T47D (cell line): ENCODE measurements at regions not wholly inside any gene's neighbourhood (a gene's known extent, or its start where the extent isn't known, plus 50 kb on each side); places are given as distances from the start of the nearest gene placed in this dataset.

Source experiments
- DNase-seq, 2 experiments: peaks; one replicate each; pipeline versions ENCODE4 v3.0.0 to v3.0.0-alpha.2; 2011 to 2012; ENCODE audit warnings: low read depth in 1 of 2, low spot score in 1 of 2
- JUND ChIP-seq: IDR thresholded peaks from 2 replicates; pipeline ENCODE4 v1.6.1; 2012; ENCODE audit warnings: low read depth
- in situ Hi-C: cut with HindIII; loops from 2 replicates; pipeline ENCODE4 v1.10.0; 2016; ENCODE audit warnings: low sequenced_read_pairs, low pct_unique_long_range_greater_than_20kb

DNA sequence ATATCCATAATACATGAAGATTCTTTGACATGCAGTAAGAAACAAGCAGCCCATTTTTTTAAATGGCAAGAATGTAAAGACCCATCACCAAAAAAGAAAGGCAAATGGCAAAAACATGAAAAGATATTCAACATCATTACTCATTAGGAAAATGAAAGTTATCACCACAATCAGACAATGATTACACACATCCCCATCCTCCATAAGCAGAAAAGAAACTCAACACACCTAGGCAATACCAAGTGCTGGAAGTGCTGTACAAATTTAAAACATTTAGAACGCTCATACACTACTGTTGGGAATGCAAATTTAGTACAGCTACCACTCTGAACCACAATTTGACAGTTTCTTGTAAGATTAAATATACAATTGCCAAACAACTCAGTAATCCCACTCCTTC, 466.7 kb downstream of the ACTL7B start:
- in situ Hi-C loops, result no loop called here
- no peak for DNase-seq
- no peak for TF ChIP-seq JUND

DNA sequence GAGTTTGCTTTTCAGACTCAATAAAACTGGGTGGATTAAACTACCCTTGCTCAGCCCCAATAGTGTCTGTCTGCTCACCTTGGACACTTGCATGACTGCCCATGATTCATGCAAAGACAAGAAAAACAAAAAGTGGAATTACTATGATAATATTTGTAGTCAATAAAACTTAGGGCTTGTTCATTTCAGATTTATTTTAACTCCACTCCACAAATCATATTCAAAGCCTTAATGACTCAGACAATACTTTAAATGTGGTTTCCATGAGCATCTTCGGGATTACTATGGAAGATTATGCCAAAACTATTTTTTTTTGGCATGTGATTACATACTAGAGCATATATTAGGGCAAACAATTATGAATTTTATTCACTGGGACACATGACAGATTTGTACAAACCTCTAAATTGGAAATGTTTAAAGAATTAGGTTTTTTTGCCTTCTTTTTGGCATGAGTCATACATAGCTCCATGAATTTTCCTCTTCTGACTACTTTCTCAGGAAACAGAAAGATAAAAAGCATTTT, 468.9 kb downstream of the ACTL7B start:
- in situ Hi-C loops, result no loop called here
- no peak for TF ChIP-seq JUND
- DNase-seq, result no peak

DNA sequence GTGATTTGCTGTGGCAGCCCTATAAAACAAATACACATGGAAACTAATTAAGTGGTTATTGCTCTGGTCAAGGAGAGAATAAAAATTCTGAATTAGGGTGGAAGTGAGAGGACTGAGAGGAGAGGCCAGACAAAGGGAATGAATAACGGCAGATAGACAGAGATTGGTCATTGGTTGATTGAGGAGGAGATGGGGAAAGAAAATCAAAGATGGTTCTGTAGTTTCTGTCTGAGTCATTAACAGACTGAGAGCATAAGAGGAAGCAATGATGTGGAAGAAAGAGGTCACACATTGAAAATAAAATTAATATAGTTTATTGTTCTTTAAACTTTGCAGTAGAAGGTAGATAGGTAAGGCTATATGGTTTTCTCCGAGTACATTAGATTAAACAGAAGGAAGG, 469.8 kb downstream of the ACTL7B start:
- TF ChIP-seq JUND, result no peak
- DNase-seq, result no peak
- in situ Hi-C loops, result no loop called here

GRCh38 chr9:108383796-108384195, 472.0 kb downstream of the ACTL7B start:
- DNase-seq, result no peak
- TF ChIP-seq JUND, result no peak
- in situ Hi-C loops, result no loop called here

GRCh38 chr9:108382310-108382709, 473.5 kb downstream of the ACTL7B start:
- in situ Hi-C loops, result no loop called here
- DNase-seq, result no peak
- no peak for TF ChIP-seq JUND

GRCh38 chr9:108377881-108378280, 477.9 kb downstream of the ACTL7B start:
- DNase-seq, result no peak
- in situ Hi-C loops, result no loop called here
- no peak for TF ChIP-seq JUND

DNA sequence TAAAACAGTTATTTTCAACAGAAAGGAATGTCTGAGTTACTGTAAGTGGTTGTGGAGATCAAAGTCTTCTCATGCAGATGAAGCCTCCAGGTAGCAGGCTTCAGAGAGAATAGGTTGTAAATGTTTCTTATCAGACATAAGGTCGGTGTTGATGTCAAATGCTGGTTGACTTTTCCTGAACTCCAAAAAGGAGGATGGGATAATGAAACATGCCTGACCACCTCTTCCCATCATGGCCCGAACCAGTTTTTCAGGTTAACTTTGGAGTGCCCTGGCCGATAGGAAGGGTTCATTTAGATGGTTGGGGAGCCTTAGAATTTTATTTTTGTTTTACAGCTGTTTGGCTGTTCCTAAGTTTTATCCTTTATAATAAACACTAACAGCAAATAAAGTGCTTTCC, 478.4 kb downstream of the ACTL7B start:
- no peak for DNase-seq
- no peak for TF ChIP-seq JUND
- in situ Hi-C loops, result no loop called here

DNA sequence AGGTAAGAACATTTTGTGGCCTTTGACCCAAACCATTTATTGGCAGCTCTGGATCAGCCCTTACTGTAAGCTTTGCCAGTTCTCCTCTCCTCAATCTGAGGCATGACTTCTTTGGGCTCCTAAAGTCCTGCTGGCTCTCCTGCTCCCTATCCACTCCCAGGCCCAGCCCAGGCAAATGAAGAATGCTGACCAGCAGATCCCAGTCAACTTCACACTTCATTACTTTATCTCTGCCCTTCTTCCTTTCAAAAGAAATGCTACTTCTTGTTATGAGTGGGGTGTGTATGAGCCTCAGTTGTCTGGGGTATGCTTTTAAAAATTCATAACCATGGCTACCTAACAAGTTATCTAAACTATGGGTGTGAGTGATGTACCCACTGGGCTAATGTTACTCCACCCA, 479.6 kb downstream of the ACTL7B start:
- no peak for DNase-seq

DNA sequence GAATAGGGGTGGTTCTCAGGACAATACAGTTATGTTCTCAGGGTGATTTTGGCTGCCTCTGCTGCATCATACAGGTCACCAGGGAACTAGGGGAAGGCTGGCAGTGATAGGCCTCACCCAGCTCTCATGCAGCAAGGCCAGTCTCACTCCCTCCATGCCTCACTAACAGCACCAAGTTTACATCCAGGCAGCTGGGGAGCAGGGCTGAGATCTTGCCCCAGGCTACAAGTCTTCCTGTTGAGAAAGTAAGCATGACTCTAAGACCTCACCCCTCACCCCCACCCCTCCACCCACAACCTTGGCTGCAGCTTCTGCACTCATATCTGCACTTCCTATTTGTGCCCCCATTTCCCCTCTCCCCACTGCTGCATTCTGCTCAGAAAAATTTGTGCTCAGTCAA, 481.2 kb downstream of the ACTL7B start:
- in situ Hi-C loops, result no loop called here
- TF ChIP-seq JUND, result no peak
- DNase-seq, result no peak

More for the DNA sequence above, 479.6 kb downstream of the ACTL7B start:
- in situ Hi-C loops, result no loop called here
- no peak for TF ChIP-seq JUND

DNA sequence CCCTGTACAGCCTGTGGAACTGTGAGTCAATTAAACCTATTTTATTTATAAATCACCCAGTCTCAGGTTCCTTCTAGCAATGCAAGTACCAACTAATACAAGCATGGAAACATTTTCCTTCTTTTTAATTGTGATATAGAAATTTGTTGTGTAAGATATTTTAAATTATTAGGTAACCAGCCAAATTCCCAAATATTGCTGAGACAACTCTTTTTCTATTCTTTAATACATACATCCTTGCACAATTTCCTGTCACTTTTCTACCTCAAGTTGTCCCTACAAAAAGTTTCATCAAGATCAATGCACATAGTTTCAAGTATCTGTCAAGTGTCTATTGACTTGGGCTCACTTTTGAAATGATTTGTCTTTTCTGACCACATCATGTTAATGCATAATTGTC, 488.6 kb downstream of the ACTL7B start:
- no peak for DNase-seq
- in situ Hi-C loops, result no loop called here

DNA sequence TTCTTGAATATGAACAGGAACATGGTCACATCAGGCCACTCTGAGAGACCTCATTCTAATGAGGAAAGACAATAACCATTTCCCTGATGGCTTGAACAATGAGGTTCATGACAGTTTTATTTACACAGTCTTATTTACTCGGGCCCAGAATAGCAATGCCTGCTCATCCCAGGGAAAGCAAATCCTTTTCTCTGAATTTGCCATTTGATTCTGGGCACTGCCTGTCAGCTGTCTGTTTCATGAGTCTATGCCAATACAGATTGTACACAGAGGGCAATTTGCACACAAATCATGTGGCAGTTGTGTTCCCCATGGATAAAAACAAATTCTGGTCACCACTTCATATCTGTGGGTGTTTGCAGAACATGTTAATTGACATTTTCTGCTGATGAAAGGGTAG, 492.5 kb downstream of the ACTL7B start:
- TF ChIP-seq JUND, result no peak
- in situ Hi-C loops, result no loop called here
- no peak for DNase-seq

More for the DNA sequence above, 488.6 kb downstream of the ACTL7B start:
- no peak for TF ChIP-seq JUND

- in situ Hi-C loops, result no loop called here
- TF ChIP-seq JUND, result no peak
- DNase-seq, result no peak
Observed at GRCh38 chr9:108360304-108360703, 495.5 kb downstream of the ACTL7B start.

- no peak for TF ChIP-seq JUND
- no peak for DNase-seq
- in situ Hi-C loops, result no loop called here
Observed at GRCh38 chr9:108356806-108357205, 499.0 kb downstream of the ACTL7B start.

- TF ChIP-seq JUND, result no peak
- in situ Hi-C loops, result no loop called here
- DNase-seq, result no peak
Observed at GRCh38 chr9:108351571-108351970, 504.2 kb downstream of the ACTL7B start.
